GM18507 (cell line): ENCODE measurements at regions not wholly inside any gene's neighbourhood (a gene's known extent, or its start where the extent isn't known, plus 50 kb on each side); places are given as distances from the start of the nearest gene placed in this dataset.

ENCODE experiments used
- DNase-seq: peaks from one replicate; pipeline ENCODE4 v3.0.0; 2011; ENCODE audit warnings: low read depth; ENCODE audit not compliant: insufficient read length; ENCODE audit errors: extremely low spot score
- FAIRE-seq: peaks from 2 replicates; lab custom pipeline; 2011; peaks lifted over from hg19 to GRCh38; lab: Jason Lieb, UNC

DNA sequence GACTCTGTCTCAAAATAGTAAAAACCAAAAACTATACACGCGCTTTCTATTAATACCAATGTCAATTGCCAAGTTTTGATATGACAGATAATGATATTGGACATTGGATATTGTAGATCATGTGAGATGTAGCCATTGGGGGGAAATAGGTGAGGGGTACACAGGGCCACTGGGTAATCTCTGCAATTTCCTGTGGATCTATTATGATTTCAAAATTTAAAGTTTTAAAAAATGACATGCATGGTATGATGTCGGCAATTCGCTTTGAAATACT is 266.0 kb downstream of the PARN start:
- DNase-seq = no peak
- FAIRE-seq = no peak

DNA sequence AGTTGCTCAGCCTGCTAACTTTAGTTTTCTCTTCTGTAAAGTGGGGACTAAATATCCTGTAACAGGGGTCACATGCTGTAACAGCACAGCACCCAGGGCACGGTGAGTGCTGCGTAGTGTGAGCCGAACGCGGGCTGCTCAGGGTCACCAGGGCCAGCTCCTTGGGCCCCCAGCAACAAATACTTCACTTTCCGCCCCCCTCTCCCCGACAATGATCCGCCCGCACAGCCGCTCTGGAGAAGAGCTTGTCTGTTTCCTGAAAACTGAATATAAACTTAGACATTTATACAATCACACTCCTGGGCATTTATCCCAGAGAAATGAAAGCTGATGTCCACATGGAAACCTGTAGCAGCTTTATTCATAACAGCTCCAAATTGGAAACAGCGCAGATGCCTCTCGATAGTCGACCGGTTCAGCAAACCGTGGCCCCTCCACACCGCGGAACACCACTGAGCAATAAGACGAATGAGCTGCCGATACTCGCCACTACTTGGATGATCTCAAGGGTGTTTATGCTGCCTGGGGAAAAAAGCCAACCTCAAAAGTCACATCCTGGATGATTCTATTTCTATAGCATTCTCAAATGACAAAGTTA is 267.2 kb downstream of the PARN start:
- no peak for DNase-seq
- FAIRE-seq = no peak

DNA sequence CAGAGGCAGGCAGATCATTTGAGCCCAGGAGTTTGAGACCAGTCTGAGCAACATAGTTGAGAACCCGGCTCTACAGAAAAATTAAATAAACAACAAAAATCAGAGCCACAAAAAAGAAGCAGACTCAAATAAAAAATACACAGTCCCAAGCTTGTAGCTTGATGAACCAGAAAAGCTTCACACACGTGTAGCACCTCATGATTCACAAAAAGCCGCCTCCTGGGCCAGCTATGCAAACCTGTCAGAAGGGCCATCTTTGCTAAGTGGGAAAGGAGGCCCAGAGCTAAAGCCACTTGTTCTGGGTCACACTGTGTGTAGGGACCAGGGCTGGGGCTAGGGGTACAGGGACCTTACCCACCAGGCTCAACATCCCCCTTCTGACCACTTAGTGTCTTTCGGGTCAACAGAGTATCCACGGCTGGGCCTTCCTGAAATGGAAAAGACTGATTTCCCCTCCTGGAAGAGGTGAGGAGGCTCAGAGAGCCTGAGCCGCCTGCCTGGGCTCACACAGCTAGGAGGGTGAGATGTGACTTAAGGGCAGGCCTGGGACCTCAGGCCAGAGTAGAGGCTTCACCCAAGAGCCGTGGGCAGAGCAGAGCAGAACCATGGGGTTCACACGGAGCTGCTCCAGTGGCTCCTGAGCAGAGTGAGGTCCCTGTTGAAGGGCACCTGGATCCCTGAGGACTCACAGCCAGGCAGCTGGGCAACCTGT is 269.6 kb downstream of the PARN start:
- DNase-seq (no peak), FAIRE-seq (no peak)

DNA sequence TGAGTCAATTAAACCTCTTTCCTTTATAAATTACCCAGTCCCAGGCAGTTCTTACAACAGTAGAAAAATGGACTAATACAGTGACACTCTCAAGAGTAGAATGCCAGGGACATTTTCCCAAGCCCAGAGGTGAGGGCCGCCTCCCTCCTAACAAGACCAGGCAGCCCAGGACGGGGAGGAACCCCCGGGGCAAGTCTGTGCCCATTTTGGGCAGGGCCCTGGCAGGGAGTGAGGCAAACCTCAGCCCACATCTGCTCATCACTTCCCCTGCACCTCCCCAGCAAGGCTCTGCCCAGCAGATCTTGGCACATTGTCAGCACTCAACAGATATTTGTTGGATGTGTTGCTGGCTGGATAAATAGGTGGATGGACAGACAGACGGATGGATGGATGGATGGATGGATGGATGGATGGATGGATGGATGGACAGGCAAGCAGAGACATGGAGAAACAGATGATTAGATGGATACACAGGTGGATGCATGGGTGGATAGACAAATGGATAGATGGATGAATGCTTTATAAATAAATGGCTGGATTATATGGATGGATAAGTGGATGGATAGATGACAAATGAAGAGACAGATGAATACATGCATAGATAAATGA is 271.3 kb downstream of the PARN start:
- FAIRE-seq (no peak), DNase-seq (no peak)

DNA sequence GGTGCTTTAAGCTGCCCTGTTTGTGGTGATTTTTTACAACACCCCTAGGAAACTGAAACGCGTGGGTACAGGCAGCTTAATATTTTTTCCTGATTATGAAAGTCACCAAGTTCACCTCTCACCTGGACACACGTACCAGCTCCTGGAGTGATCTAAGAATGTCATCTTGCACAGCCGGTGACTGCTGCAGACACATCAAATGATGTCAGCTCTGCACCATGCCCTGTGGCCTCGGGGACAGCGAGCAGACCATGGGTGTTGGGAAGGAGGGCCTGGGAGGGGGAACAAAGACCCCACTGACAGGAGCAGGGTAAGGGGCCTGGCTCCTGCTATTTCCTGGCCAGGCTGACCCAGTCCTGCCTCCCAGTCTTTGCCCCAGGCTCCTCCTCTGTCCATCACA is 272.7 kb downstream of the PARN start:
- FAIRE-seq = peak; percentile 26
- no peak for DNase-seq

DNA sequence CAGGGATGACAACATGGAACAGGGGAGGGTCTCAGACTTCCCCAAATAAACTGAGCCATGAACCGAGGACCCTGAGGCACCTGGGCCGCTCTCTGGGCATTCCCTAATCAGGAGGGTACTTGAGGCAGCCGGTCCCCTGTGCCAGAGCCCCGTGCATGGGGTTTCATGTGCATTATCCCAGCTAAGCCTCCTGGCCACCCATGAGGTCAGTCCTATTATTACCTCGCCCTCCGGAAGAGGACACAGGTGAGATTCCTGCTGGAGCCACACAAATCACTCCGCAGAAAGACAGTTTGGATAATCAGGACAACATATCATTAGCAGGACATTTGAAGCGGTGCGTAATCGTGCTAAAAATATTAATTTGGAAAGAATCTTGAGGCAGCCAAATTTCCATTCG is 274.0 kb downstream of the PARN start:
- FAIRE-seq = peak; percentile 15
- DNase-seq = no peak

DNA sequence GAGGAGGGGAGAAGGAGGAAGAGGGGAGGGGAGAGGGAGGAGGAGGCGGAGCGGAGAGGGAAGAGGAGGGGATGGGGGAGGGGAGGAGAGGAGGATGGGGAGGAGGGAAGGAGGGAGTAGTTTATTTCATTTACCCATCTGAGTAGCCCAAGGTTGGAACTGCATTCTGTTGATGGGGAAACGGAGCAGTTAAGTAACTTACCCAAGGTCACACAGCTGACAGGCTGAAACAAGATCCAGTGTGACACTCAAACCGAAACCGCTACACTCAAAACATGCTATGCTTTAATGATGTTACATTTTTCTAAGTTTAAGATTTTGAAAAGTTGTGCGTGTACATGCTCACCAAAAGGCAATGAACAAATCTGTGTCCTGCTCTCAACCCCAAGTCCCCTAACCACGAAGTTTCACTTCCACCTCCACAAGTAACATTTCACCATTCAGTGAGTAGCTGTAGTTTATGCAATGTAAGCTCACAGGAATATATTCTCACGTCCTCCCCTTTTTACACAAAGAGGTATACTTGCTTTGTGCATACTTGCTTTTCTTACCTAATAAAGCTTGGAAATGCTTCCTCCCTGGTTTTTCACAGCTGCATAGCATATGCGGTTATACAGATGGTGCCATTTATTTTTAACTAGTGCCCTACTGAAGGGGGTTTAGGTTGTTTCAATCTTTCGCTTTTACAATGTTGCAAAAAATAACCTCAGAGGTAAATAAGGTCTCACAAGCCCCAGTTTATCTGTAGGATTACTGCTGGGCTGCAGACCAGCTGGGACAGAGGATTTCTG is 275.3 kb downstream of the PARN start:
- DNase-seq (peak; percentile 58), FAIRE-seq (peak; percentile 99)

DNA sequence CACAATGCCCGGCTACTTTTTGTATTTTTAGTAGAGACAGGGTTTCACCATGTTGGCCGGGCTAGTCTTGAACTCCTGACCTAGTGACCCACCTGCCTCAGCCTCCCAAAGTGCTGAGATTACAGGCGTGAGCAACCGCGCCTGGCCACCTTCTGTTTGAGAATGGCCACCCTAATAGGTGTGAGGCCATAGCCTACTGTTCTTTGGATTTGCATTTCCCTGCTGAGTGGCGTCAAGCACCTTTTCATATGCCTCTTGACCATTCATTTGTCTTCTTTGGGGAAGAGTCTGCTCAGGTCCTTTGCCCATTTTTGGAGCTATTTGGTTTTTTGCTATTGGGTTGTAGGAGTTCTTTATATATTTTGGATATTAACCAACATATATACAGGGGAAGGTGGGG is 276.7 kb downstream of the PARN start:
- no peak for DNase-seq
- FAIRE-seq = no peak

DNA sequence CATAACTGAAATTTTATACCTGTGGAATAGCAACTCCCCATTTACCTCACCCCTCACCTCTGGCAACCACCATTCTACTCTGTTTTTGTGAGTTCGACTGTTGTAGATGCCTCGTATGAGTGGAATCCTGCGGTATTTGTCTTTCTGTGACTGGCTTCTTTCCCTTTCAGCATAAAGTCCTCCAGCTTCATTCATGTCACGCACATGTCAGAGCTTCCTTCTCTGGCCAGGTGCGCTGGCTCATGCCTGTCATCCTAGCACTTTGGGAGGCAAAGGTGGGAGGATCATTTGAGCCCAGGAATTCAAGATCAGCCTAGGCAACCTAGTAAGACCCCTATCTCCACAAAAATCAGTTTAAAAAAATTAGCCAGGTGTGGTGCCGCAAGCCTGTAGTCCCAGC is 278.4 kb downstream of the PARN start:
- FAIRE-seq (no peak), DNase-seq (no peak)

DNA sequence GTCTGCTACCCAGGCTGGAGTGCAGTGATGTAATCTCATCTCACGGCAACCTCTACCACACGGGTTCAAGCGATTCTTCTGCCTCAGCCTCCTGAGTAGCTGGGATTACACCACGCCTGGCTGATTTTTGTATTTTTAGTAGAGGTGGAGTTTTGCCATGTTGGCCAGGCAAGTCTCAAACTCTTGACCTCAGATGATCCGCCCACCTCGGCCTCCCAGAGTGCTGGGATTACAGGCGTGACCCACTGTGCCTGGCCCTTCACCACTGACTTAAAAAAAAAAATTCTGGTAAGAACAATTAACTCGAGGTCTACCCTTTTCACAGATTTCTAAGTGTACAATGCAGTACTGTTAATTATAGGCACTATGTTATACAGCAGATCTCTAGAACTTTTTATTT is 279.4 kb downstream of the PARN start:
- FAIRE-seq (no peak), DNase-seq (no peak)

DNA sequence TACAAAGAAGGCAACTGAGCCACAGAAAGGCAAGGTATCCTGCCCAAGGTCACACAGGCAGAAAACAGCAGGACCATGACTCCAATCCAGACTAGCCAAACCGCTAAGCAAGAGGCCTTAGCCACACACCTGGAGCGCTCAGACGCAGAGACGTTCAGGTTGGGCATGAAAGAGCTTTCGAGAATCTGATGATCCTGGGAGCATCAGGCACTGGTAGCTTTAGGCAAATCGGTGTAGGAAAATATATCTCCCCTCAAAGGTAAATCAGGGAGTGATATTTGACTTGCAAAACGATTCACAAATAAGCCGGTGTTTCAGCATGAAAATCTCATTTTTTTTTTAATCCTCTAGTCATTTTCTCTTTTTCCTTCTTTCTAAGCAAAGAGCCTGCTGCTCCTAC is 279.0 kb downstream of the MRTFB start:
- DNase-seq (no peak), FAIRE-seq (no peak)

DNA sequence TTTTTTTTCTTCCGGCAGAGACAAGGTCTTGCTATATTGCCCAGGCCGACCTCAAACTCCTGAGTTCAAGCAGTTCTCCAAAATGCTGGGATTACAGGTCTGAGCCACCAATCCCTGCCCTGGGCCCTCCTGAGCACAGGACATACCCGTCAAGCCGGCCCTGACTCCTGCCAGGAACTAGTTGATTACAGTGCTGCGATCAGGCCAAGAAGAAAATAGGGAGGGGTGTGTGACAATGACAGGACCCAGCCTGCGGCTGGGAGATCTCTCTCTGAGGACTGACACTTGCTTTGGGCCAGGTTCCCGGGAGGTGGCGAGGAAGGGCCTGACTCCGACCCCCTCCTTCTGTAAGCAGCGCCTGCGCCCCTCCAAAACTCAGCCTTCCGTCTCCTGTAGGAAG is 276.6 kb downstream of the MRTFB start:
- FAIRE-seq = no peak
- no peak for DNase-seq

DNA sequence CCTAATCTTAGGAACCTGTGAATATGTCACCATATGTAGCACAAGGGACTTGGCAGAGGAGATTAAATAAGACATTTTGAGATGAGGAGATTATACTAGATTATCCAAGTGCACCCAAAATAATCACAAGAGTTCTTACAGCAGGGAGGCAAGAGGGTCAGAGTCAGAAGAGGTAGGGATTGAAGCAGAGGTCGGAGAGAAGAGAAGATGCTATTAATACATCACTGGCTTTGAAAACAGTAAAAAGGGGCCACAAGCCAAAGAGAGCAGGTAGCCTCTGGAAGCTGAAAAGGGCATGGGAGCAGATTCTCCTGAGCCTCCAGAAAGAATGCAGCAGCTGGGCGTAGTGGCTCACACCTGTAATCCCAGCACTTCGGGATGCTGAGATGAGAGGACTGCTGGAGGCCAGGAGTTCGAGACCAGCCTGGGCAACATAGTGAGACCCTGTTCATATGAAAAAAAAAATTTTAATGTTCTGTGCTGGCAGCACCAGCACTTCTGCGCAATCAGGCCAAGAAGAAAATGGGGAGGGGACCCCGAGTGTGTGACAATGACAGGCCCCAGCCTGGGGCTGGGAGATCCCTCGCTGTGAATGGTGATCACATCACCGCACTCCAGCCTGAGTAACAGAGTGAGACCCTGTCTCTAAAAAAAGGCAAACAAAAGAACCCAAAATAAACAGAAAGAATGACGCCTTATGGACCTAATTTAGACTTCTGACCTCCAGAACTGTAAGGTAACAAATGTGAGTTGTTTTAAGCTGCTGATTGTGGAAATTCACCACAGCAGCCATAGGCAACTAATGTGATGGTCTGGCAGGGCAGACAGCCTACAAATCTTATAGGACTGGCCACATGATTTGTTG is 275.4 kb downstream of the MRTFB start:
- DNase-seq (no peak), FAIRE-seq (no peak)

DNA sequence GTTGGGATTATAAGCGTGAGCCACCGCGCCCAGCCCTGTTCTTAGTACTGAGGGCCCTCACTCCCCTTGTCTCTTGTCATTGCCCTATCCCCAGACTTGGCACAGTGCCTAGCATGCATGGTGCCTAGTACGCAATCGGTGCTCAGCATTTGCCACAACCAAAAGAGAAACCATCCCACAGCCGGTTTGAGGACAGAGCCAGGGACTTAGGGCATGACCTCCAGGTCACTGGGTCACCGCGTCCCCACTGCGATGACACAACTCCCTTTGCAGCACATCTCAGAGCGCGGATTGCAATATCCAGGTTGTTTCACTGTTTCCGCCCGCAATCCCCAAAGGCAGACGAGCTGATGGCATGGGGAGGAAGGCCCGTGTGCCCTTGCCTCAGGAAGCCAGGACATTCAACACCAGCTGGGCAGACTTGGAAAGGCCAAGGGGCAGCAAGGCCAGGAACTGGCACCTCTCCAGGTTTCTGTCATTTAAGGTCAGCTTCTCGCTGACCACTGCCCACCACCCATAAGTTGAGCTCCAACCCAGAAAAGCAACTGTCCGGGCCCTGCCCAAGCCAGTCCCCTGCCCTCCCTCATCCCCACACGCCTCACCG is 274.5 kb downstream of the MRTFB start:
- DNase-seq = no peak
- FAIRE-seq = no peak

DNA sequence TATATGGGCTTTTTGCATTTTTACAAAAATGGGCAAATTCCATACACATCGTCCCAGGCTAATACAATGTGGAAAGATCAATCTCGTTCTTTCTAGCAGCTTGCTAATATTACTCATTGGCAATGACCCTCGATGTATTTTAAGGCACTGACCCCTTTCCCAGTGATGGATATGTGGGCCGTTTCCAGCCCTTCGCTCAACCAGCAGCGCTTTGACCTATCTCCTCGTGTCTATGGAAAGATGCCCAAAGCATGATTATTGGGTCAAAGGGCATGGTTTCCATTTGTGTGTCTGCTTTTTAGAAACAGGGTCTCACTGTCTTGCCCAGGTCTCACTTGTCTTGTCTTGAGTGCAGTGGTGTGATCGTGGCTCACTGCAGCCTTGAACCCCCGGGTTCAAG is 273.8 kb downstream of the MRTFB start:
- DNase-seq = no peak
- FAIRE-seq = no peak

DNA sequence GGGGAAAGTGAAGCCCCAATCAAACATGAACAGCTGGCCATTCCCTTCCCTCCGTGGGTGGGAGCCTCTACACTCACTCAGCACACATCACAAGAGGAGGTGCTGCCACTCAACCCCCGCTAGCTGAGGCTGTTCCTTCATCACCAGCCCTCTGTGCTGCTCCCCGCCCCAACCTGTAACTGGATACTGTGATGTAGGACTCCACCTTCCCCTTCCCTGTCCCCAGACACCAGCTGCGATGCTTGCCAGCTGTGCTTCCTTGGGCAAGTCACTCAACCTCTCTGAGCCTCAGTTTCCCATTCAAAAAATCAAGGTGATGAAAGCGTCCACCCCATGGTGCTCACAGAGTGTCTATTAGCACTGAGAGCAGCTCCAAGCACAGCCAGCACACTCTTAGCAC is 273.2 kb downstream of the MRTFB start:
- DNase-seq (no peak), FAIRE-seq (no peak)

DNA sequence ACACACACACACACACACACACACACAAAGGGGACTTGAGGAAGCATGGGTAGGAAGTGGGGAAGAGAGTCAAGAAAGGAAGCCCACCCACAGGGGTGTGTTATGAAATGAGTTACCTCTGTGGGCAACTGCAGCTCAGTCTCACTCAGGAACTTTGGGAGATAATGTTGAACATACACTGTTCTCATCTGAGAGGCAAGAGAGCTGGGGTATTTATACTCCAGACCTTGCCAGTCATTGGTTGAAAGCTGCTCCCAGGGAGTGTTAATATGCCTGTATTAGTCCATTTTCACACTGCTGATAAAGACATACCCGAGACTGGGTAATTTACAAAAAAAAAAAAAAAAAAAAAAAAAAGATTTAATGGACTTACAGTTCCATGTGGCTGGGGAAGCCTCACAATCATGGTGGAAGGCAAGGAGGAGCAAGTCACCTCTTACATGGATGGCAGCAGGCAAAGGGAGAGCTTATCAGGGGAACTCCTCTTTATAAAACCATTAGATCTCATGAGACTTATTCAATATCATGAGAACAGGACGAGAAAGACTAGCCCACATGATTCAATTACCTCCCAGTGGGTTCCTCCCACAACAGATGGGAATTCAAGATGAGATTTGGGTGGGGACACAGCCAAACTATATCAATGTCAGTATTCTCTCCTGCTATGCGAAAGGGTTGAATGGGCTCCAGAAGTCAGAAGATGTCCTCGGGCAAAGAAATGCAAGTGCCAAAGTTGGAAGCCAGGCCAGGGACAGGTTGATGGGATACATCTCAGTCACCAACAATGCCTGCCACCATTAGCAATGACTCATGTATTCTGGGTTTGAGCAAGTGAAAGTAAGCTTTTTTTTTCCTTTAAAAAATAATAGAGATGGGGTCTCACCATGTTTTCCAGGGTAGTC is 270.5 kb downstream of the MRTFB start:
- DNase-seq (no peak), FAIRE-seq (no peak)

DNA sequence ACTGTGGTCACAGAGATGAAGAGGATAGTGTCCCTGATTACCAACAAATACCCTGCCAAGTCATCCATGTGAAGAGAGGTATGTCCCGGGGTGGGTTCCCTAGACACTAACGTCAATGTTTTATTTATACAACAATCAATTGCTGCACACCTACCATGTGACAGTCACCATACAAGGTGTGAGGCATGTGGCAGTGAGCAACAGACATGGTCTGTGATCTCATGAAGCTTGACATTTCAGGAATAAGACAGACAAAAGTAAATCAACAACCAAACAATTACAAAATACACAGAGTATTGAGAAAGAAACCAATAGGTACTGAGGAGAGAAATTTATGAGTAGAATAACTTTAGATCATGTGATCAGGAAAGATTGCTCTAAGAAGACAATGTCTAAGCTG is 268.6 kb downstream of the MRTFB start:
- no peak for FAIRE-seq
- no peak for DNase-seq

DNA sequence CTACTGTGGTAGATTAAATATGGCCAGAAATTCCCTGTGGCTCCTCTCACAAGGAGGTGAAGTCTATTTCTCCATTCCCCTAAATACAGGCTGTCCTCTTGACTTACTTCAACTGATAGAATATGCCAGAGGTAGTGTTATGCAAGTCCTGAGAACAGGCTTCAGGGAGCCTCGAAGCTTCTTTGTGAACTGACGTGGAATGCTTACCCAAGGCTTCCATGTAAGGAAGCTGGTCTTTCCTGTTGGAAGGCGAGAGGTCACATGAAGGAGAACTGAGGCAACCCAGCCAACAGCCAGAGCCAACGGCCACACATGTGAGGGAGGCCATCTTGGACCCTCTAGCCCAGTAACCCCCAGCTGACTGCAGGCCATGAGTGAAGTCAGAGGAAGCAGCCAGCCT is 267.9 kb downstream of the MRTFB start:
- FAIRE-seq (no peak), DNase-seq (no peak)
